HG03558 (cell line): ENCODE measurements at regions not wholly inside any gene's neighbourhood (a gene's known extent, or its start where the extent isn't known, plus 50 kb on each side); places are given as distances from the start of the nearest gene placed in this dataset.

Experiments used
- ATAC-seq: cut with Tn5 transposase; IDR thresholded peaks from one replicate; pipeline ENCODE4 v1.9.1; 2021; ENCODE audit warnings: moderate number of reproducible peaks; ENCODE audit not compliant: unreplicated experiment; ENCODE audit errors: extremely low read depth

GRCh38 chr3:34544136-34544535, 745.7 kb downstream of the PDCD6IP start:
- no peak for ATAC-seq

GRCh38 chr3:34547297-34547920, 749.0 kb downstream of the PDCD6IP start:
- ATAC-seq, result no peak

- ATAC-seq, result no peak
Observed at GRCh38 chr3:34567266-34567665, 768.8 kb downstream of the PDCD6IP start.

GRCh38 chr3:34568766-34569165, 770.3 kb downstream of the PDCD6IP start:
- no peak for ATAC-seq

- no peak for ATAC-seq
Observed at GRCh38 chr3:34569437-34569836, 771.0 kb downstream of the PDCD6IP start.

GRCh38 chr3:34570916-34571705, 772.7 kb downstream of the PDCD6IP start:
- ATAC-seq, result no peak

GRCh38 chr3:34571714-34572113, 773.3 kb downstream of the PDCD6IP start:
- ATAC-seq, result no peak

GRCh38 chr3:34575776-34576175, 777.3 kb downstream of the PDCD6IP start:
- ATAC-seq, result no peak

GRCh38 chr3:34582055-34582454, 783.6 kb downstream of the PDCD6IP start:
- no peak for ATAC-seq

- no peak for ATAC-seq
Observed at GRCh38 chr3:34583451-34583850, 785.0 kb downstream of the PDCD6IP start.

GRCh38 chr3:34584971-34585370, 786.5 kb downstream of the PDCD6IP start:
- ATAC-seq, result no peak

GRCh38 chr3:34599595-34599994, 801.2 kb downstream of the PDCD6IP start:
- ATAC-seq, result no peak

GRCh38 chr3:34619990-34620389, 821.6 kb downstream of the PDCD6IP start:
- ATAC-seq, result no peak

GRCh38 chr3:34626699-34627098, 828.3 kb downstream of the PDCD6IP start:
- ATAC-seq, result no peak

- no peak for ATAC-seq
Observed at GRCh38 chr3:34634939-34635338, 836.5 kb downstream of the PDCD6IP start.

GRCh38 chr3:34635352-34635850, 837.0 kb downstream of the PDCD6IP start:
- ATAC-seq, result no peak

GRCh38 chr3:34646911-34647460, 848.6 kb downstream of the PDCD6IP start:
- no peak for ATAC-seq

- no peak for ATAC-seq
Observed at GRCh38 chr3:34650131-34650530, 851.7 kb downstream of the PDCD6IP start.

- ATAC-seq, result no peak
Observed at GRCh38 chr3:34668915-34669314, 870.5 kb downstream of the PDCD6IP start.

GRCh38 chr3:34669490-34669889, 871.1 kb downstream of the PDCD6IP start:
- ATAC-seq, result no peak

GRCh38 chr3:34675383-34676120, 877.1 kb downstream of the PDCD6IP start:
- ATAC-seq, result no peak
